DMS153 treated with DMSO at 0.1 percent for 48 hours (cell line): ENCODE measurements at regions not wholly inside any gene's neighbourhood (a gene's known extent, or its start where the extent isn't known, plus 50 kb on each side); places are given as distances from the start of the nearest gene placed in this dataset.
A peak's percentile ranks its signal among the peaks of the same experiment; 100 is the strongest.

Experiments used
- DNase-seq: peaks from one replicate; lab custom pipeline; 2025; ENCODE audit not compliant: unreplicated experiment; lab: John Stamatoyannopoulos, UW

- DNase-seq, result no peak
Measured at GRCh38 chr4:184575306-184575705, 73.9 kb downstream of the CASP3 start.

GRCh38 chr4:184574861-184575260 lies 74.4 kb downstream of the CASP3 start:
- DNase-seq, result no peak

- DNase-seq, result no peak
Measured at GRCh38 chr4:184573701-184574100, 75.5 kb downstream of the CASP3 start.

GRCh38 chr4:184568770-184569169 lies 80.5 kb downstream of the CASP3 start:
- no peak for DNase-seq

GRCh38 chr4:184563621-184564020 lies 85.6 kb downstream of the CASP3 start:
- no peak for DNase-seq

DNA sequence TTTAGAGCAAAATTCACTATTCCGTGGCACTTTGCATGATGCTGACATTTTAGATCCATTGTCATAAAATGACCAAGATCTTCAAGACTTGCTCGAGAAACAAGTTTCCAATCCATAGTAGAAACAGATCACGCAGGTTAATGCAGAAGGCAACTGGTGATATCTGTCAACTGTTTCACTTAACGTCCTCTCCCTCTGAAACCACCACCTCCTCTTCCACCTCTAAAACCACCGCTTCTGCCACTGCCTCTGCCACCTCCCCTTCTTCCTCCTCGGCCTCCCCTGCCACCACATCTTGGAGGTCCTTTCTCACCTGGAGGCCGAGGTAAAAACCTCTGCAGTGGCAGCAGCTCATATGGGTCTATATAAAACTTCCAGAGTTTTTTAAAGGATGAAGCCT lies 84.6 kb upstream of the IRF2 start:
- DNase-seq, result no peak

DNA sequence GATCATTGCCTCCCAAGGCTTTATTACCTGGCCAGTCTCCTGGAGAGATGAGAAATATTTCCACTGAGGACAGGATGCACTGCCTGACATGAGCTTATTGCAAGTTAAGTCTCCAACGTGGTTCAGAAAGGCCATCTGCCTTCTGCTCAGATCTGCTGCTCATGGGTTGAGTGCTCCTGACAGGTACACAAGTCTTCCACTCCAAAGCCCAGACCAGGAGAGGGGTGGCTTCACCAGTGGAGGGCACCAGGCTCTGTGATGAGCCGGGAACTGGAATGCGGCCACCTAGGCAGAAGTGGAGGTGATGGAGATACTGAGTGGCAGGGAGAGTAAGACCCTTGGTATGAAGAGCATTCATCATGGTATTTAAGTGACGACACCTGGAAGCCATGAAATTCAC lies 79.5 kb upstream of the IRF2 start:
- DNase-seq, result no peak

DNA sequence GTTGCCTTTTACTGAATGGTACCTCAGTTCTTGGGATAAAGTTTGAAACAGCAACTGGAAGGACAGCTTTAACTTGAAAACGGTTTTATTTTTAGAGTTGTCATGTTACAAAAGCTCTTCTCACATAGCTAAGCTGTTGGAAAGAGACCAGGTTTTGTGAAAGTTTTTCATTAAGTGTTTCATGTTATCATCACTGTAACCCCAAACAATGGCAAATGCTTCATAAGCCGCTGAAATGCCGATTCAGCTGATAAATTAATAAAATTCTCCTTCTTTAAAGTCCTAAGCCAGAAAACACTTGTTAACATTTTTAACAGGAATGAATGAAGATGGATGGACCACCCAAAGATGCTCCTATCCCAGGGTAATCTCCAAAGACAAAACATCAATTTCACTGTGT lies 76.1 kb upstream of the IRF2 start:
- no peak for DNase-seq

- no peak for DNase-seq
Measured at GRCh38 chr4:184548648-184549341, 74.4 kb upstream of the IRF2 start.

GRCh38 chr4:184548316-184548647 lies 73.9 kb upstream of the IRF2 start:
- no peak for DNase-seq

GRCh38 chr4:184544788-184545409 lies 70.5 kb upstream of the IRF2 start:
- DNase-seq, result no peak

- no peak for DNase-seq
Measured at GRCh38 chr4:184541907-184542306, 67.6 kb upstream of the IRF2 start.

DNA sequence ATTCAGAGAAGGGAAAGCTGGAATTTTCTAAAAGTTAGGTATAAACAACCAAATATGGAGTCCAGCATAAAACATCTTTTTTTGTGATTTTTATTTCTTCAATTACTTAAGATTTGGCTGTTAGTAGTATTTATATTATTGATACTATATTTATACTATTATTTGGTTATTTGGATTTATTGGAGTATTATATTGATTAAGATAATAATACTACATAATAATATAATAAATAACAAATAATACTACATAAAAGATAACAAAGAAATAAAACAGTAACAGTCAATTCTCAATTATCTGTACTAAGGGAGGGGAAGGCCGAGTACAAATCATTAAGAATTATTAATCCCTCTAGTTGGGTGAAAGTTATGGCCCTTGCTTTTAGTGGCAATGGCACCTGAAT lies 66.0 kb upstream of the IRF2 start:
- no peak for DNase-seq

DNA sequence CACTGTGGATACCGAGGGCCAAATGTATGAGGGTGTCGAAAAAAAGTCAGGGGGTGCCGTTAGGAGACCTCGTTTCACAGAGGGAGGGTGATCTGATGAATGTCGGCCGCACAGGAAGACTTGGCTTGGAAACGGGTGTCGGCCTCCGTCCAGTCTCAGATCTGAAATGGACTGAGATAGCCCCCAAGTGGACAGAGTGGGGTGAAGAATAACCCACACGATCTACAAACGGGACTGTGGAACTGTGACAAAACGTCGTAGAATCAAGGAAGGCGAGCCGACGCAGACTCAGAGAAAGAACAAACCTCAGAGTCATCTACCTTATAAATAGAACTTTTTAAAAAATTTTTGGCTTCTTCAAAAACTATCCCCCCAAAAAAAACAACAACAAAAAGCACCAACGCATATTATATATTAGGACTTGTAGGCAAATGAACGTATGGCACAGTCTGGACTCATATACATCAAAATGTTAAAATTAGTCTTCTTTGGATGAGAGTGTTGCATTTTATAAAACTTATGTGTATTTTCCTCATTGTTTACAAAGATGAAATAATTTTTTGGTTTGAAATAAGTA lies 63.8 kb upstream of the IRF2 start:
- peak; percentile 75 for DNase-seq

GRCh38 chr4:184537269-184538022 lies 63.1 kb upstream of the IRF2 start:
- DNase-seq, result peak; percentile 97

GRCh38 chr4:184536881-184537248 lies 62.5 kb upstream of the IRF2 start:
- no peak for DNase-seq

DNA sequence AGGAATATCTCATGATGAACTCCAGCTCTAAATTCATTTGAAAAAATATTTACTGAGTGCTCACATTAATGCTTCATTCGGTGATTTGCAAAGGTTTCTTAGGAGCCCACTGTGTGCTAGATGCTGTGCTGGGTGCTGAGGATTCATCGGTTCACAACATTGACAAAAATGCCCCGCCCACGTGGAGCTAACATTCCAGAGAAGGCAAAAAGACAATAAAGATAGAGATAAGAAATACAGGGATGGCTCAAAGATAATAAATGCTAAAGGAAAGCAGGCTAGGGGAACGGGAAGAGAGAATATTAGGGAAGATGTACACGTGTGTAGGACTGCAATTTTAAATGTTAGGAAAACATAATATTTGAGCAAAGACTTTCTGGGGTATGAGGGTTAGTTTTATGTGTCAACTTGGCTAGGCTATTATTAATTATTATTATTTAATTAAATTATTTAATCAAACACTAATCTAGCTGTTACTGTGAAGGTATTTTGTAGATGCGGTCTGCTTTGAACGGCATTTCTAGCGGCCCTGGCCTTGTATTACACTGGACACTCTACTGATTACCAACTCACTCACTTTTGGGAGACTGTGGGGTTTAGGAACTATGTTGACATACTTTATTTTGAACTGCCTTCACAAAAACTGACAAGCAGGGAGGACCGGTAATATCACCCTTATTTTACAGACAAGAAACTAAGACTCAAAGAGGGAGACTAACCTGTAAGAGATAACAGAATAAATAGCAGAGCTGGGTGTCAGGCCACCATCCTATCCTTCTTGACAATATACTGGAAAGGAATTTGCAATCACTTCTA lies 61.9 kb upstream of the IRF2 start:
- no peak for DNase-seq

DNA sequence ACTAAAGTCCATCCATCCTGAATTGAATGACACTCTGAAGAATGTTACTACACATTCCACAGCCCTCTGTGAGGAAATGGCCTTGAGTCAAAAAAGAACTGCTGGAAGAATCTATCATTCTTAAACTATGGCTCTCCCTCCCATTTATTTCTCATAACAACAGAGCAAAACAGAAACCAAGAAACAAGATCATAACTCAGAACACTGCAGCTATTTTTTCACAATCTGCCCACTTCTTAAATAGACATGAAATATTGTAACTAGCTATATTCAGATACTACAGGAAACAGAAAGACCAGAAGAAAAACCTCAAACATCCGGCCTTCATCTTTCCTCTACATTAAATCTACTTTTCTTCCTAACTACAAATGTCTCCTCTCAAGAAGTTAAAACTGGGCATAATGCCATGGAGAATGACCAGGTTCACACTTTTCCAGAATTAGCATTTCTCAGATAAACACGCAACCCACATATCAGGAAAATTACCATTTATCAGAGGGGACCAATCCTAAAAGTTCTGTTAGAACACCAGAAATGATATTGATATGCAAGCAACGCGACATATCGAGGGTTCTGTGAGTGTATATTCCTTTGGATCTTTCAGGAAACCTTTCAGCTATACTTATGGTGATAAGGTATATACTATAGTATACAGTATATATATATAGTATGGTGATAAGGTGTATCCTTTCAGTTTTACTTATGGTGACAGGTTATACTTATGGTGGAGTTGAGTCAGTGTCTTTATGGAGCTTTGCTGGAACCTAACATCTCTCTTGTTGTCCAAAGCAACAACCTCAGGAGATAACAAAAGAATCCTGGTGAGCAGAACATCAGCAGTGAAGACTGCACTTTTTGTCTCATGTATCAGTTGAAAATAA lies 60.4 kb upstream of the IRF2 start:
- DNase-seq, result no peak

GRCh38 chr4:184533908-184534307 lies 59.6 kb upstream of the IRF2 start:
- no peak for DNase-seq

DNA sequence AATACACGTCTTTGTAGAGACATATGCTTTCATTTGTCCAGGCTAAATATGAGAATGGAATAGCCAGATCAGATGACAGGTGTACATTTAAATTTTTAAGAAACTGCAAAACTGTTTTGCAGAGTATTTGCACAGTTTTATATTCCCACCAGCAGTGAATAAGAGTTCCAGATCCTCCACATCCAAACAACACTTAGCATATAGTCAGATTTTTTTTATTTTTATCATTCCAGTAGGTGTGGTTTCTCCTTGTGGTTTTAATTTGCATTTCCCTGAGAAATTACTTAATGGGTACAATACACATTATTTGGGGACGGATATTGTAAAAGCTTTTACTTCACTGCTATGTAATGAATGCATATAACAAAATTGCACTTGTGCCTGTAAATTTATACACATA lies 56.7 kb upstream of the IRF2 start:
- DNase-seq, result no peak
